Astrocyte of the spinal cord (primary cell): ENCODE measurements at regions not wholly inside any gene's neighbourhood (a gene's known extent, or its start where the extent isn't known, plus 50 kb on each side); places are given as distances from the start of the nearest gene placed in this dataset.

ENCODE experiments used
- DNase-seq: peaks from one replicate; pipeline ENCODE4 v3.0.0; 2011; ENCODE audit warnings: low read depth, low spot score
- H3K4me3 ChIP-seq: 2 replicates; pipeline ENCODE4 v1.5.1; 2011; ENCODE audit warnings: low read depth, mild to moderate bottlenecking, low read length, moderate library complexity
- in situ Hi-C: cut with HindIII; loops from 2 replicates; pipeline ENCODE4 v1.10.0; 2017; ENCODE audit warnings: low sequenced_read_pairs
- TF ChIP-seq, protein P1 (sequence below): IDR thresholded peaks from 2 replicates; pipeline ENCODE4 v1.5.1; 2012; ENCODE audit warnings: low read depth, mild to moderate bottlenecking, low read length, inconsistent platforms

DNA sequence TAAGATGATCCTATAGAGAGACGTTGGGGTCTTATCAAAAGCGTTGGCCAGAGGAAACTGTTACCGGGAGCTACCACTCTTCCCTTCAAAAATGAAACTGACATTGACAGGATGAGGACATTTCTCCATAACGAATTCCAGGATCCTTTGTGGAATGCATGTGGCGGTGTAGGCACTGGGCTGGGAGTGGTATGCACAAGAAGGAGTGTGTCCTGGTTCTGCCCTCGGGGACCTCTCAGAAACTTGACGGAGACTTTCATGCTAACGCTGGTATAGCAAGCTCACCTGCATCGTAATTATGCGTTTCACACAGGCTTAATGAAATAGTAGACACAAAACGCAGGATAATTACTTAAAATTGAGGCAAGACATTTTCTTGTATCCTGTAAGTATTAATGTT is 441.1 kb downstream of the FGF9 start:
- no peak for DNase-seq
- H3K4me3 ChIP-seq, result no peak overlapping the region
- TF ChIP-seq, protein P1, sequence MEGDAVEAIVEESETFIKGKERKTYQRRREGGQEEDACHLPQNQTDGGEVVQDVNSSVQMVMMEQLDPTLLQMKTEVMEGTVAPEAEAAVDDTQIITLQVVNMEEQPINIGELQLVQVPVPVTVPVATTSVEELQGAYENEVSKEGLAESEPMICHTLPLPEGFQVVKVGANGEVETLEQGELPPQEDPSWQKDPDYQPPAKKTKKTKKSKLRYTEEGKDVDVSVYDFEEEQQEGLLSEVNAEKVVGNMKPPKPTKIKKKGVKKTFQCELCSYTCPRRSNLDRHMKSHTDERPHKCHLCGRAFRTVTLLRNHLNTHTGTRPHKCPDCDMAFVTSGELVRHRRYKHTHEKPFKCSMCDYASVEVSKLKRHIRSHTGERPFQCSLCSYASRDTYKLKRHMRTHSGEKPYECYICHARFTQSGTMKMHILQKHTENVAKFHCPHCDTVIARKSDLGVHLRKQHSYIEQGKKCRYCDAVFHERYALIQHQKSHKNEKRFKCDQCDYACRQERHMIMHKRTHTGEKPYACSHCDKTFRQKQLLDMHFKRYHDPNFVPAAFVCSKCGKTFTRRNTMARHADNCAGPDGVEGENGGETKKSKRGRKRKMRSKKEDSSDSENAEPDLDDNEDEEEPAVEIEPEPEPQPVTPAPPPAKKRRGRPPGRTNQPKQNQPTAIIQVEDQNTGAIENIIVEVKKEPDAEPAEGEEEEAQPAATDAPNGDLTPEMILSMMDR, result no peak
- in situ Hi-C loops, result no loop called here

DNA sequence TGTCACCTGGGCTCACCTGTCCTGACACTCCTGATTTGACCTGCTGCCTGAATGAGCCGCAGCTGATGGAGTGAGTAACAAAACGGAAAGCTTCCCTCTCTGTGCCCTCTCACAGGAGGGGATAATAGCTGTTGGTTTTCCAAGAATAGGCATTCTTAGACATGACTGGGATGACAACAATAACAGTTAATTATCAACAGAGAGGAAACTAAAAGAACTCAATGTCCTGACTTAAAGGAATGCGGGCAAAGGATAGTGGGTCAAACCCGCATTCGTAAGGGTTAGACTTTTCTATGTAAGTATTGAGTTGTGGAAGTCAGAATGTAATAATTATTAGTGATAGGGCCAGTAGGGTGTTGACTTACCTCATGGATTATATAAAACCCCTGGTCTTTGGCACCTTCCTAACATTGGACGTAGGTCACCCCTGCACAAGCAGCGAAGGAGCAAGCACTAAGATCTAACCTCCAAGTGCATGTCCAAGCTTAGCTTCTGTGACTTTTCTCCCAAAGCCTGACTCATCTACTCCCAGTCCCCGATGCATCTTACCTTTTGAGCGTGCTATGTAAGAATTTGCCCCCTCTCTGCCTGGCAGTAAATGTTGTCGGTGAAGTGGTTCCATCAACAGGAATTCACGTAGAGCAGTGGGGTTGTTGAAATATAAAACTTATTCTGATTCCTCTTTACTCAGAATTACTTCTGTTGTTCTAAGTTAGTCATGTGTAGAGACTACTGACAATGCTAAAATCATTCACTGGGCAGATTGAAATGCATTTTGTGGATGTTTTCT is 442.3 kb downstream of the FGF9 start:
- TF ChIP-seq, protein P1, result no peak
- H3K4me3 ChIP-seq, result no peak overlapping the region
- in situ Hi-C loops, result no loop called here
- DNase-seq, result no peak

DNA sequence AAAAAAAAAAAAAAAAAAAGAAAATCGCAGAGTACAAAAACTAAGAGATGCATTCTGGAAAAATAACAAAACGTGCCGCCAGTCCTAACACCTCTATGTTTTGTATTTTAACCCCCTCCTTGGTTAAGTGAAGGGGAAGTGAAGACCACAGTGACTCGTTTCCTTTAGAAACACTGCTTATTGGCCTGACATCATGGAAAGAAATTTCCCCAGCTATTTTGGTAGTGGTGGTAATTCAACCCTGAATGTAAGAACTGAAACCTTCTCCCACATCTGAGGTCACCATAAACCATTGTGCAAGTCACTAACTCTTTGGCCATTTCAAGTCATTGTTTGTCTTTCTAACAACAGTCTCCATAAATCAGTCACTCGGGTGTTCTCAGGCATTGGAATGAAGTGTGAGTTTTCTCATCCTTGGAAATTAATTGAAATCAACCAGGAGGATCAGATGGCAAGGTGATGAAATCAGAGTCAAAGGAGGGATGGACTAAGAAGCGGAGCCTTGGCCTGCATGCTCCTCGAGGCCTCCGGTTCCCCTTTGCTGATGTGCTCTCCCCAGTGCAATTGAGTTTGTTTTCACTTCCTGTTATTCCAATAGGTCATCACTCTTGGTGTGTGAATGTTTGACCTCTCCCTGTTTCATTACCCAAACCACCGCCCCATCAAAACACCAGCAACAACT is 443.9 kb downstream of the FGF9 start:
- in situ Hi-C loops, result no loop called here
- TF ChIP-seq, protein P1, result no peak
- no peak overlapping the region for H3K4me3 ChIP-seq
- DNase-seq, result no peak

DNA sequence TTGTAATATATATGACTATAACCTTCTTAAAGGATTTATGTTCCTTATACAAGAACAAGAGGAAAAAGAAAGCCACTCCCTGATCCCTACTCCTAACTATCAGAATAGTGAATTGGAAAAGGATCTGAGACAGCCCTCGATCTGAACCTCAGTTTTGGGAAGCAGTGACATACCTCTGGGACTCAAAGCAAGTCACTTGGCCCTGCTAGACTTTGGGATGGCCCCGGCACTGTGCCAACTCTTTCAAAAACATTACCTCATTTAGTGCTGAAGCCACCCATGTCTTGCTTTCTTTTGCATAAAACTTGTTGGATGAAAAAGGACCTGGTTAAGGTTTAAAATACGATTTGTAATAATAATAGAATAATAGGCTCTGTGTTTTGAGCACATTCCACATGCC is 447.3 kb downstream of the FGF9 start:
- H3K4me3 ChIP-seq, result no peak overlapping the region
- TF ChIP-seq, protein P1, result no peak
- in situ Hi-C loops, result no loop called here
- DNase-seq, result no peak

DNA sequence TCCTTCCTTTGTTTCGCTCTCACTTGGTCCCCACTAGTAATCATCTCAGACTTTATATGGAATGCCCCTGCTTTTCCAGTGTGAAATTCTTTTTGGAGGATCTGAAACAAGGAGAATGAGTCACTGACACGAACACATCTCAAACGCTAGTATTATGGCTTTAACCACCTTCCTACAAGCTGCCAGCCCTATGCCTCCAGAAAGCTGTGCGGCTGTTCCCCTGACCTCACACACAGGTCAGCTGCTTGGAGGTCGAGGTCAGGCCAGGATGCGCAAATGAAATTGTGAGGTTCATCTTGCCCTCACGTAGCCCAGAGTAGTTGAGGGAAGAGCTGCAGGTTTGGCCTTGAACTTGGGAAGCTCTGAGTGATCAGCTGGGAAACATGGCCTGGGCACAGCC is 449.8 kb downstream of the FGF9 start:
- in situ Hi-C loops, result no loop called here
- TF ChIP-seq, protein P1, result no peak
- DNase-seq, result no peak
- H3K4me3 ChIP-seq, result no peak overlapping the region

DNA sequence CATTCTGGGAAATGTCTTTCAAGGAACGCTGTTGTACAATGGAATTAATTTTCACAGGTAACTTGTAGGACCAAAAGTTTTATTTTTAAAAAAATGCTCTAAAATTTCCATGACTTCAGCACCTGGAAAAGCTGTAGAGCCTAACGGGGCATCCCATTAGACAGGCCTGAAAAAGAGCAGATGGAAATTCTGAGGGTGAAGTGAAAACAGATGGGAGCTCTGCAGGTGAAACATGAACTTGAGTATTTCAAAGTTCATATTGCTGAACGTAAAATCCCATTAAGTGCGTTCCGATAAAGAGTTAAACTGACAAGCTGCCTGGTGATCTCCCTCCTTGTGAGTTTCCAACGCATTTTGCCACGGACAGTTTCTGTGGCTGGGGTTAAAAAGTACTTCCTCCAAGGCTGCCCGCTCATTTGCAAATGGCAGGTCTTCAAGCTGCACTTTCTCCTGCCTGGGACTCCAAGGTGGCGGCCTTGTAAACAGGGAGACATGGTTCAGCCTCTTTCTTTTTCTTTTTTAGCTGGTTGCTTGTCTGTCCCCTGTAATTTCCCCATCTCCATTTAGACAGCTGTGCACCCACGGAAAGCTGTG is 450.4 kb downstream of the FGF9 start:
- TF ChIP-seq, protein P1, result no peak
- in situ Hi-C loops, result no loop called here
- H3K4me3 ChIP-seq, result no peak overlapping the region
- DNase-seq, result no peak
